ENCODE measurements at regions not wholly inside any gene's neighbourhood (a gene's known extent, or its start where the extent isn't known, plus 50 kb on each side); places are given as distances from the start of the nearest gene placed in this dataset.
"Not testable (repeated sequence)": the region's sequence is repeated elsewhere in the genome, so short reads cannot be mapped to it uniquely, and the experiment has no call there.

GRCh38 chr2:209113026-209113425, 310.8 kb upstream of the MAP2 start:
- TF ChIP-seq CTCF (IDR thresholded peaks at IDR 0.05; ENCODE audit: borderline replicate concordance, insufficient read depth, low read depth, low read length) = no peak
- no peak overlapping the region for H3K4me3 ChIP-seq (ENCODE audit: low read depth, low read length)

GRCh38 chr2:209114588-209115240, 309.1 kb upstream of the MAP2 start:
- no peak overlapping the region for H3K4me3 ChIP-seq (ENCODE audit: low read depth, low read length)
- no peak for TF ChIP-seq CTCF (IDR thresholded peaks at IDR 0.05; ENCODE audit: borderline replicate concordance, insufficient read depth, low read depth, low read length)

GRCh38 chr2:209121691-209122090, 302.2 kb upstream of the MAP2 start:
- no peak for TF ChIP-seq CTCF (IDR thresholded peaks at IDR 0.05; ENCODE audit: borderline replicate concordance, insufficient read depth, low read depth, low read length)
- no peak overlapping the region for H3K4me3 ChIP-seq (ENCODE audit: low read depth, low read length)

GRCh38 chr2:209125291-209125690, 298.6 kb upstream of the MAP2 start:
- no peak overlapping the region for H3K4me3 ChIP-seq (ENCODE audit: low read depth, low read length)
- no peak for TF ChIP-seq CTCF (IDR thresholded peaks at IDR 0.05; ENCODE audit: borderline replicate concordance, insufficient read depth, low read depth, low read length)

GRCh38 chr2:209138079-209138478, 285.8 kb upstream of the MAP2 start:
- H3K4me3 ChIP-seq (ENCODE audit: low read depth, low read length) = no peak overlapping the region

GRCh38 chr2:209141142-209141541, 282.7 kb upstream of the MAP2 start:
- H3K4me3 ChIP-seq (ENCODE audit: low read depth, low read length) = no peak overlapping the region
- TF ChIP-seq CTCF (IDR thresholded peaks at IDR 0.05; ENCODE audit: borderline replicate concordance, insufficient read depth, low read depth, low read length) = no peak

More at GRCh38 chr2:209138079-209138478, 285.8 kb upstream of the MAP2 start:
- TF ChIP-seq CTCF (IDR thresholded peaks at IDR 0.05; ENCODE audit: borderline replicate concordance, insufficient read depth, low read depth, low read length) = no peak

- no peak for TF ChIP-seq CTCF (IDR thresholded peaks at IDR 0.05; ENCODE audit: borderline replicate concordance, insufficient read depth, low read depth, low read length)
Observed at GRCh38 chr2:209141818-209142217, 282.0 kb upstream of the MAP2 start.

GRCh38 chr2:209145220-209145691, 278.6 kb upstream of the MAP2 start:
- not testable (repeated sequence) for H3K4me3 ChIP-seq (ENCODE audit: low read depth, low read length)

More at GRCh38 chr2:209141818-209142217, 282.0 kb upstream of the MAP2 start:
- H3K4me3 ChIP-seq (ENCODE audit: low read depth, low read length) = no peak overlapping the region

All from GM12875 (cell line).